8988T (cell line): ENCODE measurements at regions not wholly inside any gene's neighbourhood (a gene's known extent, or its start where the extent isn't known, plus 50 kb on each side); places are given as distances from the start of the nearest gene placed in this dataset.
"Not testable (repeated sequence)": the region's sequence is repeated elsewhere in the genome, so short reads cannot be mapped to it uniquely, and the experiment has no call there.

Experiments used
- DNase-seq: peaks from one replicate; pipeline ENCODE4 v3.0.0; 2011

GRCh38 chr2:17057109-17058017, 391.7 kb upstream of the CYRIA start:
- DNase-seq: no peak

- DNase-seq: no peak
These were observed 390.6 kb upstream of the CYRIA start for GRCh38 chr2:17056236-17056635.

GRCh38 chr2:17052001-17052400, 386.4 kb upstream of the CYRIA start:
- no peak for DNase-seq

- DNase-seq: no peak
These were observed 385.9 kb upstream of the CYRIA start for GRCh38 chr2:17051538-17051937.

- DNase-seq: no peak
These were observed 377.5 kb upstream of the CYRIA start for GRCh38 chr2:17043173-17043572.

GRCh38 chr2:17036361-17036760, 370.7 kb upstream of the CYRIA start:
- DNase-seq: no peak

GRCh38 chr2:17035010-17035409, 369.4 kb upstream of the CYRIA start:
- DNase-seq: no peak

- DNase-seq: no peak
These were observed 364.4 kb upstream of the CYRIA start for GRCh38 chr2:17030047-17030446.

- no peak for DNase-seq
These were observed 346.7 kb upstream of the CYRIA start for GRCh38 chr2:17012297-17012696.

- DNase-seq: no peak
These were observed 344.5 kb upstream of the CYRIA start for GRCh38 chr2:17010104-17010503.

- DNase-seq: no peak
These were observed 334.5 kb upstream of the CYRIA start for GRCh38 chr2:17000184-17000482.

- no peak for DNase-seq
These were observed 333.9 kb upstream of the CYRIA start for GRCh38 chr2:16999347-17000183.

GRCh38 chr2:16978301-16978700, 312.7 kb upstream of the CYRIA start:
- no peak for DNase-seq

GRCh38 chr2:16974688-16975087, 309.1 kb upstream of the CYRIA start:
- DNase-seq: no peak

- no peak for DNase-seq
These were observed 308.1 kb upstream of the CYRIA start for GRCh38 chr2:16973586-16974286.

- DNase-seq: no peak
These were observed 306.6 kb upstream of the CYRIA start for GRCh38 chr2:16972276-16972675.

- DNase-seq: no peak
These were observed 306.1 kb upstream of the CYRIA start for GRCh38 chr2:16971722-16972234.

GRCh38 chr2:16970948-16971347, 305.3 kb upstream of the CYRIA start:
- DNase-seq: not testable (repeated sequence)

- no peak for DNase-seq
These were observed 296.9 kb upstream of the CYRIA start for GRCh38 chr2:16962505-16962904.

- DNase-seq: no peak
These were observed 294.9 kb upstream of the CYRIA start for GRCh38 chr2:16960579-16960978.

- no peak for DNase-seq
These were observed 292.6 kb upstream of the CYRIA start for GRCh38 chr2:16958266-16958665.

GRCh38 chr2:16952805-16953204, 287.2 kb upstream of the CYRIA start:
- DNase-seq: no peak

- DNase-seq: no peak
These were observed 286.7 kb upstream of the CYRIA start for GRCh38 chr2:16952368-16952767.
